KMS-11 (cell line): ENCODE measurements at regions not wholly inside any gene's neighbourhood (a gene's known extent, or its start where the extent isn't known, plus 50 kb on each side); places are given as distances from the start of the nearest gene placed in this dataset.

ENCODE experiments used
- H2AFZ ChIP-seq: fragments of 200-600 bp; sonication (generic); 2 replicates; pipeline ENCODE4 v1.6.1; 2016; ENCODE audit warnings: antibody characterized with exemption, mixed run types, low read depth
- H3K27ac ChIP-seq: fragments of 200-600 bp; sonication (generic); 2 replicates; pipeline ENCODE4 v1.6.1; 2016; ENCODE audit warnings: mild to moderate bottlenecking, mixed run types
- H3K27me3 ChIP-seq: fragments of 200-600 bp; sonication (generic); 2 replicates; pipeline ENCODE4 v1.6.1; 2017; ENCODE audit warnings: mild to moderate bottlenecking, low read depth, mixed run types, moderate library complexity; ENCODE audit not compliant: insufficient read depth
- H3K36me3 ChIP-seq: fragments of 200-600 bp; sonication (generic); 2 replicates; pipeline ENCODE4 v1.6.1; 2017; ENCODE audit warnings: mild to moderate bottlenecking, mixed run types; ENCODE audit not compliant: insufficient read depth
- H3K4me1 ChIP-seq: fragments of 200-600 bp; sonication (generic); 2 replicates; pipeline ENCODE4 v1.6.1; 2016; ENCODE audit warnings: mild to moderate bottlenecking, low read depth, mixed run types; ENCODE audit not compliant: poor library complexity, severe bottlenecking
- H3K4me2 ChIP-seq: fragments of 200-600 bp; sonication (generic); 2 replicates; pipeline ENCODE4 v1.7.0; 2016; ENCODE audit warnings: mild to moderate bottlenecking, mixed run types
- H3K4me3 ChIP-seq: fragments of 200-600 bp; sonication (generic); IDR thresholded peaks from 2 replicates; pipeline ENCODE4 v1.6.1; 2017; ENCODE audit warnings: low read depth, low read length, mixed read lengths; ENCODE audit not compliant: insufficient read depth
- H3K79me2 ChIP-seq: fragments of 200-600 bp; sonication (generic); 2 replicates; pipeline ENCODE4 v1.6.1; 2016; ENCODE audit warnings: low read depth, mixed run types; ENCODE audit not compliant: insufficient read depth
- H3K9ac ChIP-seq: fragments of 200-600 bp; sonication (generic); 2 replicates; pipeline ENCODE4 v1.6.1; 2016; ENCODE audit warnings: mild to moderate bottlenecking, mixed run types
- H4K20me1 ChIP-seq: fragments of 200-600 bp; sonication (generic); 2 replicates; pipeline ENCODE4 v1.6.1; 2016; ENCODE audit warnings: mild to moderate bottlenecking, mixed run types; ENCODE audit not compliant: insufficient read depth
- CTCF ChIP-seq: fragments of 200-600 bp; sonication (generic); conservative IDR thresholded peaks from 2 replicates; pipeline ENCODE4 v1.6.1; 2017; ENCODE audit warnings: low read depth, mild to moderate bottlenecking, antibody characterized with exemption, low read length, moderate library complexity, mixed read lengths

GRCh38 chr20:24084281-24084680, 95.7 kb upstream of the GGTLC1 start:
- Histone ChIP-seq H3K27me3 (no peaks in the 10 kb centered on the region), H4K20me1 (no peaks in the 10 kb centered on the region), H3K4me3 (no peak overlapping the region), H3K36me3 (no peaks in the 10 kb centered on the region), H3K4me2 (no peak overlapping the region), H3K9ac (no peak overlapping the region), H3K27ac (no peak overlapping the region), H3K79me2 (no peaks in the 10 kb centered on the region), H3K4me1 (no peaks in the 10 kb centered on the region), H2AFZ (no peak overlapping the region)
- TF ChIP-seq CTCF = no peak

DNA sequence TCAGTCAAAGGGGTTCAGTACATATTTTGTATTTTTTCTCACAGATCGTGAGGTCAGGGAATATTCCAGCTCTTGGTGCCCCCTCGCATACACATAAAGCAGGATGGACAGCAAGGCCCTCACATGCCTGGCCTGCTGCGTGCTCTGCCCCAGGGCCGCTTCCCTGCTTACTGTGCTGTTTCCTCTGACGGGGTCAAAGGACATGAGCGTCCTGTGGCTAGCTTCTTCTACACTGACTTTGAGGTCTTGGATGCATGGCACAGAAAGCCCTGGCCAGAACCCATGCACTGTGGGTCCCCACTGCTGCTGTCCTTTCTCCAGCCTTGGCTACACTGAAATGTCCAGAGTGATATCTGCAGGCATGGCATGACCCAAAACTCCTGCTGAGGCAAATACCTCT, 92.5 kb upstream of the GGTLC1 start:
- Histone ChIP-seq H3K4me1 (no peaks in the 10 kb centered on the region), H3K9ac (no peak overlapping the region), H3K27ac (no peak overlapping the region), H3K79me2 (no peaks in the 10 kb centered on the region), H4K20me1 (no peaks in the 10 kb centered on the region), H3K36me3 (no peaks in the 10 kb centered on the region), H3K4me3 (no peak overlapping the region), H3K4me2 (no peak overlapping the region), H3K27me3 (no peaks in the 10 kb centered on the region), H2AFZ (no peak overlapping the region)
- TF ChIP-seq CTCF = no peak

DNA sequence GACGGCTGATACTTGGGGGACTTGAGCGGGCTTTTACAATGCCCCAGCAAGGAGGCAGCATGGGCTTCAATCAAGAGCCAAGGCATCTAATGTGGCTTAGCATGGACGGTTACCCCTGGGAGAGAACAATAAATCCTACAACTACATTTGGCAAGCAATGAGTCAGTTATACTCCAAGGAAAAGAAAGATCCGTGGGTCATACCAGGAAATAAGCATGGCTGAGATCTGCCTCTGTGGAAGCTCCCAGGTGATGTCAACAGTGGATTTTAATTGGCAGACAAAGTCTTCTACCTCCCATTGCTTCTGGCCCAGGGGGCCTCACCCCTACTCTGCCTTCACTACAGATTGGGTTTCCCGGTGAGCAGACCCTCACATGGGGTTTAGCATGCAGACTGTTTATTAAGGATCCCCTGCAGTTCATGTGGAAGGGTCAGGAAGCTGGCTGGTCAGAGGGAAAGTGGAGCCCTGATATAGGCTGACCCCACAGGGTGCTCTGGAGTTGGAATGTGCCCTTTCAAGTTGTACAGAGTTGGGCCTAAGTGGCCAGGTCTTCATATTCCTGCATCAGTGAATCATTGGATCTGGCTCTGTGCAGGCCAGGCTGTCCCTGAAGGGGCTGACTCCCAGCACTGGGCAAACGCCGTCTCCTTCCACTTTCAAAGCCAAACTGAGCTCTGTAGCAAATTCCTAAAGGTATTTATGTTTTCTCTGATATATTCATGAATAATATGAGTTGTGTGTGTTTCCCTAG, 91.3 kb upstream of the GGTLC1 start:
- Histone ChIP-seq H3K9ac (no peak overlapping the region), H3K27me3 (no peaks in the 10 kb centered on the region), H3K36me3 (no peaks in the 10 kb centered on the region), H3K4me1 (no peaks in the 10 kb centered on the region), H3K4me3 (no peak overlapping the region), H4K20me1 (no peaks in the 10 kb centered on the region), H3K4me2 (no peak overlapping the region), H3K79me2 (no peaks in the 10 kb centered on the region), H3K27ac (no peak overlapping the region), H2AFZ (no peak overlapping the region)
- TF ChIP-seq CTCF = no peak

- Histone ChIP-seq H3K4me1 (no peaks in the 10 kb centered on the region), H2AFZ (no peak overlapping the region), H4K20me1 (no peaks in the 10 kb centered on the region), H3K27ac (no peak overlapping the region), H3K79me2 (no peaks in the 10 kb centered on the region), H3K36me3 (no peaks in the 10 kb centered on the region), H3K4me3 (no peak overlapping the region), H3K4me2 (no peak overlapping the region), H3K9ac (no peak overlapping the region), H3K27me3 (no peaks in the 10 kb centered on the region)
- no peak for TF ChIP-seq CTCF
Measured at GRCh38 chr20:24077145-24077544, 88.6 kb upstream of the GGTLC1 start.
